ENCODE measurements at regions not wholly inside any gene's neighbourhood (a gene's known extent, or its start where the extent isn't known, plus 50 kb on each side); places are given as distances from the start of the nearest gene placed in this dataset.

DNA sequence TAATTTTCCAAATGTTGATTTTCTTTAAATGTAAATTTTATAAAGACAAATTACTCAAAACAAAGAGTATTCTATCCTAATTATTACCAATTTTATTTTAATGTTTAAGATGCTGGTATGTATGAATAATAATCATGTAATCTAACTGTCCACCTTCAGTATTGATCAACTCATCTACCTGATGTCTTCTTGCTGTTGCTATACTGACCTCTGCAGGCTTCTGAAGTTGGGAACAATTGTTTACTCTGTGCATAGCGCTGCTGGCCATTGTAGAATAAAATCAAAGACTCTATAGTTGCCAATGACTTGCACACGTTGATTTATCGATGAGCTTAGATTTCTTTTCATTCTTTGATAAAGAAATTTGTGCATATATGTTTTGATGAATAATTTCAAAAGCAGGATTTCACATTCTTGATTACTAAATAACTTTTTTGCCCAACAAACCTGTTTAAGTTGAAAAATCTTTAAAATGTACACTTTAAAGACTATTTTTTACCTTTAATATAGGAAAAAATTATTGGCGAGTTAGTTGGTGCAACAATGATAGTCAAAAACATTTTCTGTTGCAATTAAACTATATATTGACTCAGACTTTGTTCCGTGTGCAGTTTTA lies 282.3 kb downstream of the TFEC start:
- TF ChIP-seq, protein P1, sequence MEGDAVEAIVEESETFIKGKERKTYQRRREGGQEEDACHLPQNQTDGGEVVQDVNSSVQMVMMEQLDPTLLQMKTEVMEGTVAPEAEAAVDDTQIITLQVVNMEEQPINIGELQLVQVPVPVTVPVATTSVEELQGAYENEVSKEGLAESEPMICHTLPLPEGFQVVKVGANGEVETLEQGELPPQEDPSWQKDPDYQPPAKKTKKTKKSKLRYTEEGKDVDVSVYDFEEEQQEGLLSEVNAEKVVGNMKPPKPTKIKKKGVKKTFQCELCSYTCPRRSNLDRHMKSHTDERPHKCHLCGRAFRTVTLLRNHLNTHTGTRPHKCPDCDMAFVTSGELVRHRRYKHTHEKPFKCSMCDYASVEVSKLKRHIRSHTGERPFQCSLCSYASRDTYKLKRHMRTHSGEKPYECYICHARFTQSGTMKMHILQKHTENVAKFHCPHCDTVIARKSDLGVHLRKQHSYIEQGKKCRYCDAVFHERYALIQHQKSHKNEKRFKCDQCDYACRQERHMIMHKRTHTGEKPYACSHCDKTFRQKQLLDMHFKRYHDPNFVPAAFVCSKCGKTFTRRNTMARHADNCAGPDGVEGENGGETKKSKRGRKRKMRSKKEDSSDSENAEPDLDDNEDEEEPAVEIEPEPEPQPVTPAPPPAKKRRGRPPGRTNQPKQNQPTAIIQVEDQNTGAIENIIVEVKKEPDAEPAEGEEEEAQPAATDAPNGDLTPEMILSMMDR (IDR thresholded peaks at IDR 0.05; ENCODE audit: poor library complexity, severe bottlenecking): peak; percentile 58
- TF ChIP-seq EZH2 (IDR thresholded peaks at IDR 0.05; ENCODE audit: borderline replicate concordance, insufficient read depth, low read length, poor library complexity, severe bottlenecking) (no peak), EP300 (conservative IDR thresholded peaks at IDR 0.05; ENCODE audit: poor library complexity, severe bottlenecking) (no peak), POLR2AphosphoS5 (IDR thresholded peaks at IDR 0.05) (no peak), SMC3 (conservative IDR thresholded peaks at IDR 0.05; ENCODE audit: poor library complexity) (no peak)

Measured in neural cell (in vitro differentiated cells).